ENCODE measurements at regions not wholly inside any gene's neighbourhood (a gene's known extent, or its start where the extent isn't known, plus 50 kb on each side); places are given as distances from the start of the nearest gene placed in this dataset.
A peak's percentile ranks its signal among the peaks of the same experiment; 100 is the strongest.

GRCh38 chr4:57426779-57427395 is 316.7 kb upstream of the IGFBP7 start:
- Histone ChIP-seq H3K4me1 (ENCODE audit: insufficient read depth, low read length) (no peaks in the 10 kb centered on the region), H3K27ac (ENCODE audit: low read depth in 1 of 2, low read length in 2 of 2) (no peak overlapping the region), H3K27me3 (ENCODE audit: control insufficient read depth in 1 of 2, insufficient read depth in 2 of 2, low read length in 2 of 2) (no peaks in the 10 kb centered on the region), H3K9me3 (ENCODE audit: control insufficient read depth in 1 of 2, insufficient read depth in 1 of 2, low read length in 2 of 2) (no peaks in the 10 kb centered on the region), H3K36me3 (ENCODE audit: insufficient read depth, low read length) (no peaks in the 10 kb centered on the region), H3K4me3 (ENCODE audit: low read length) (no peak overlapping the region)
- Mint-ChIP-seq H3K36me3 (ENCODE audit: low read depth) (no peaks in the 10 kb centered on the region), H3K9me3 (no peaks in the 10 kb centered on the region), H3K4me3 (no peak overlapping the region), H3K4me1 (ENCODE audit: low read depth) (no peaks in the 10 kb centered on the region), H3K27me3 (peaks cover 4% of the 10 kb centered on the region), H3K27ac (no peak overlapping the region)
- DNase-seq (peak in 2 of 14 experiments; percentile 5 to 21), ATAC-seq (ENCODE audit: poor library complexity) (no peak)
- intact Hi-C loops (cut with DNase I, micrococcal nuclease): no loop called here
- CTCF ChIA-PET: no interaction called here
- POLR2A ChIA-PET: no interaction called here
- no peak for TF ChIP-seq CTCF (IDR thresholded peaks at IDR 0.05)

GRCh38 chr4:57425610-57426009 is 315.4 kb upstream of the IGFBP7 start:
- Mint-ChIP-seq H3K9me3 (no peaks in the 10 kb centered on the region), H3K27me3 (no peaks in the 10 kb centered on the region), H3K27ac (no peak overlapping the region), H3K4me3 (no peak overlapping the region), H3K36me3 (ENCODE audit: low read depth) (no peaks in the 10 kb centered on the region), H3K4me1 (ENCODE audit: low read depth) (no peaks in the 10 kb centered on the region)
- Histone ChIP-seq H3K4me1 (ENCODE audit: insufficient read depth, low read length) (no peaks in the 10 kb centered on the region), H3K27ac (ENCODE audit: low read depth in 1 of 2, low read length in 2 of 2) (no peak overlapping the region), H3K36me3 (ENCODE audit: insufficient read depth, low read length) (no peaks in the 10 kb centered on the region), H3K9me3 (ENCODE audit: control insufficient read depth in 1 of 2, insufficient read depth in 1 of 2, low read length in 2 of 2) (no peaks in the 10 kb centered on the region), H3K27me3 (ENCODE audit: control insufficient read depth in 1 of 2, insufficient read depth in 2 of 2, low read length in 2 of 2) (no peaks in the 10 kb centered on the region), H3K4me3 (ENCODE audit: low read length) (no peak overlapping the region)
- no peak for ATAC-seq (ENCODE audit: poor library complexity)
- CTCF ChIA-PET: no interaction called here
- no peak for DNase-seq
- POLR2A ChIA-PET: no interaction called here
- TF ChIP-seq CTCF (IDR thresholded peaks at IDR 0.05): no peak
- intact Hi-C loops (cut with DNase I, micrococcal nuclease): no loop called here

GRCh38 chr4:57424232-57424897 is 314.2 kb upstream of the IGFBP7 start:
- no peaks in the 10 kb centered on the region for H3K9me3 Mint-ChIP-seq
- POLR2A ChIA-PET: no interaction called here
- H3K9me3 ChIP-seq (ENCODE audit: control insufficient read depth in 1 of 2, insufficient read depth in 1 of 2, low read length in 2 of 2): no peaks in the 10 kb centered on the region
- H3K4me3 Mint-ChIP-seq: no peak overlapping the region
- CTCF ChIA-PET: no interaction called here
- no peak overlapping the region for H3K27ac Mint-ChIP-seq
- H3K36me3 ChIP-seq (ENCODE audit: insufficient read depth, low read length): no peaks in the 10 kb centered on the region
- H3K4me1 Mint-ChIP-seq (ENCODE audit: low read depth): no peaks in the 10 kb centered on the region
- intact Hi-C loops (cut with DNase I, micrococcal nuclease): no loop called here
- no peaks in the 10 kb centered on the region for H3K27me3 Mint-ChIP-seq
- H3K4me3 ChIP-seq (ENCODE audit: low read length): no peak overlapping the region
- DNase-seq (no peak), ATAC-seq (ENCODE audit: poor library complexity) (no peak)
- H3K36me3 Mint-ChIP-seq (ENCODE audit: low read depth): no peaks in the 10 kb centered on the region
- H3K4me1 ChIP-seq (ENCODE audit: insufficient read depth, low read length): no peaks in the 10 kb centered on the region
- H3K27ac ChIP-seq (ENCODE audit: low read depth in 1 of 2, low read length in 2 of 2): no peak overlapping the region
- no peaks in the 10 kb centered on the region for H3K27me3 ChIP-seq (ENCODE audit: control insufficient read depth in 1 of 2, insufficient read depth in 2 of 2, low read length in 2 of 2)
- TF ChIP-seq CTCF (IDR thresholded peaks at IDR 0.05): no peak

Data from CD4-positive, alpha-beta T cell (primary cell).